GM19043 (cell line): ENCODE measurements at regions not wholly inside any gene's neighbourhood (a gene's known extent, or its start where the extent isn't known, plus 50 kb on each side); places are given as distances from the start of the nearest gene placed in this dataset.

Experiments
- ATAC-seq: cut with Tn5 transposase; IDR thresholded peaks from one replicate; pipeline ENCODE4 v1.9.1; 2021; ENCODE audit warnings: low read depth; ENCODE audit not compliant: unreplicated experiment

DNA sequence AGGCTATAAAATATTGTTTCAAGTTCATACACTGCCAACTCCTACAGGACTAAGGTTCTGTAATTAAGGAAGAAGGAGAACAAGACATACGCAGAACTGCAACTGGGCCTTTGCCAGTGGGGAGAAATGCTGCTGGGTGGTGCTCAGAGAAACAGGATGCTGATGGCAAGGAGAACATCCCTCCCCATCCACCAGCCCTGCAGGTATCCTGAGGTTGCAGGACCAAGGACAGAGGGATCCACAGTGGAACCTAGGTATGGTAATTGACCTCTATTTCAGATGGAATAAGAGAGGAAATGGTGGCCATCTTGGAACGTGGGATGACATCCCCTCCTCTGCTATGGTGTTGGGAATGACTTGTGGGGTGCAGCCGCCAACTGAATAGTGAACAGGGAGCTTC lies 206.3 kb upstream of the S1PR3 start:
- ATAC-seq, result no peak

DNA sequence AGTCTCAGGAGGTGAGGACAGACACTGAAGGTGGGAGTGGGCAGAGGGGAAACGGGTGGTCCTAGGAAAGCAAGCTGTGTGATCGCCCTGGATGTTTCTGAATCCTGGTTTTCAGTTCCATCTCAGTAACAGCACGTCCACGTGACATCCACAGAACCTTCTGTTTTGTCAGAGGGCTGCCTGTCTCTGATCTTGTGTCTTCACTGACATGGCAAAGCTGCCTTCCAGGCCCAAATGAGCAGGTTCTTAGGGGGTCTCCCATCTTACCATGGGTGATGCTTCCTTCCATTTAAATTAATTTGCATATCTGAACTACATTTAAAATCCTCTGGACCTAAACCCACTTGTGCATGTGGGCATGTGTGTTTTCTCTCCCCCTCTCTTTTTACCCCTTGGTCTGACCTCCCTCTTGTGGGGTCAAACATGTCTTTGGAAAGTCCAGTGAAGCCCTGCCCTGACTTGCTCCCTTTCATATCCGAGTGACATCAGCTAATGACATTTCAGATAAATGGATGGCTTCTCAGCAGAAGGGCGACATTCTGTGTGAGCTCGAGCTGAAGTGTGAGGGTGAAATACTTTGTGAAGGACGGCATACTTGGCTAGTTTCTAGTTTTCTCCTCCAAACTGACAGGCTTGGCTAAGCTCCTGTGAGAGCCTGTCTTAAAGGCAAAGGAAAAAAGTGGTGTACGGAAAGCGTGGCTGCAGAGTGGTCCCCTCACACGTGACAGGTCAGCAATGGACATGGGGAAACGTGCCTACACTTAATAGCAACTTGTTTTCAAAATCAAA lies 204.8 kb upstream of the S1PR3 start:
- ATAC-seq, result no peak

DNA sequence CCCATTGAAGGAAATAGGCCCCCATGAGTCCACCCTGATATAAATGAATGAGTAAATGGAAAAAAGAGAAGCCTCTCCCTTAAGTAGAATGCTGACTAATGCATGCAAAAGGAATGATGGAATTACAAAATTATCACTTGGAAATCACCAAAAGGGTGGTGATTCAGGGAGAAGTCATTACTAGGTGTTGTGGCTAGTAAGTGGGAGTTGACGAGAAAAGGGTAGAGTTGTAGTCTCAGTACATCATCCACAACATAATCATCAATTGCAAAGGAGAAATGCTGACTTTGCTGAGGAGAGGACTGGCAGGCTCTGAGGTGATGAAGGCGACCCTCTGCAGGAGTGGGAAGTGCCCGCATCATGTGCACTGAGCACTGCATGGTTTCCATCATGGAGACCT lies 201.5 kb upstream of the S1PR3 start:
- no peak for ATAC-seq

DNA sequence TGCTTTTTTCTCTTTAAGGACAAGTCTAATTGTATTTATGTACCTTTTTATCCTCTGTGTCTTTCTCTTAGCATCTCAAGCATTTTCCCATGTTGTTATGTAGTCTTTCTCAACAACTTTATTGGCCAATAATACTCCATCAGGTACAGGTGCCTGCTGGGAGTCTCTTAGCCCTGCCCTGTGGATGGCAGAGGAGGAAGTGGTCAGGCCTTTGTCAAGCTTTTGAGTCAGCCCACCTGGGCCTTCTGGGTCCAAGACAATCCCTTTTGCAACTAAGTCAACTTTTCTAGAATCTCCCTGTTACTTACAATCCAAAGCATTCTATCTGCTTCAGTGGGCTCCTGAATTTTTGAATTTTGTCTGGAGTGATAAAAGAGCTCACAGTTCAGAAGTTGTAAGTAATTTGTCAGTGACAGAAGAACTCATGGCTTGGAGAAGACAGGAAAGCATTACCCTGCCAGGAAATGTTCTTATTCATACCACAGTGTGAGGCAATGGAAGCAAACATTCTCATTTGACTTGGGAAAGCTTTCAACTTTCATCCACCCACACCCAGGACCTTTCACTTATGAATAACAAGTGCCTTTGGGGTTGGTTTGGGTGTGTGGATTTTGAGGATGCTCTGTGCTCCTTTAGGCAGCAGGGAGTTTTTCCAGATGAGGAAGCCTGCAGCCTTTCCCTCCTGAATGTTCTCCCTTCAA lies 200.0 kb upstream of the S1PR3 start:
- no peak for ATAC-seq

DNA sequence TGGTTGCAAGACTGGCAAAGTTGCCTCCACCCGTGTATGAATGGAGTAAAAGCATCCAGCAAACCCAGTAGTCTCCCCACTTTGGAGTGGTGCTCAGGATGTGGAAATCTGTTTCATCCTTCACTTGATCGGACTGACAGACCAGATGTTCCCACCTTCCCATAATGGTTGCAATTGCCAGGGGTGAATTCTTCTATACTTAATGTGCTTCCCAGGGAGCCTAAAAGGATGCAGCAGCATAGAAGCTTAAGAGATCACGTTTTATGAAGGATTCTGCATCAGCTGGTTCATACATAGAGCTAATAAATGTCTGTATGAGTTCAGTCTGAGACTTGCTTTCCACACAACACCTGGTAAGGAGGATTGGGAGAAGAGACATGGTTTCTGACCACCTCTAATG lies 198.8 kb upstream of the S1PR3 start:
- no peak for ATAC-seq

DNA sequence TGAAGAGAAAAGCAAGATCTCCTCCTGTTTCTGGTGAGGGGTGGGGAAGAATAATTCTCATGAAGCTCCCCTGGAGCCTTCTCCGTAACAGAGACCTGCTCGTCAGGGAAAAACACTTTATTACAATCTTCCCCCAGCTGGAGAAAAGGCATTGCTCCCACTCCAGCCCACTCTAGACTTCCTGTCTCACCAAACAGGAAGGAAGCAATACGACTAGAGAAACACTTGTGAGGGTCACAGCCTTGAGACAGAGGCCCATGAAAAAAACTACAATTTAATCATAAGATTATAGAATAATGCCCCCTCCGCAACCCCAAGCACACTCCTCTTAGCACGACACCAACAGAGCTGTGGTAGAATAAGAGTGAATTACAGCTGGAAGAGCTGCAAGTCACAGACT lies 197.2 kb upstream of the S1PR3 start:
- no peak for ATAC-seq

- ATAC-seq, result no peak
Measured at GRCh38 chr9:88796947-88797346, 194.3 kb upstream of the S1PR3 start.

DNA sequence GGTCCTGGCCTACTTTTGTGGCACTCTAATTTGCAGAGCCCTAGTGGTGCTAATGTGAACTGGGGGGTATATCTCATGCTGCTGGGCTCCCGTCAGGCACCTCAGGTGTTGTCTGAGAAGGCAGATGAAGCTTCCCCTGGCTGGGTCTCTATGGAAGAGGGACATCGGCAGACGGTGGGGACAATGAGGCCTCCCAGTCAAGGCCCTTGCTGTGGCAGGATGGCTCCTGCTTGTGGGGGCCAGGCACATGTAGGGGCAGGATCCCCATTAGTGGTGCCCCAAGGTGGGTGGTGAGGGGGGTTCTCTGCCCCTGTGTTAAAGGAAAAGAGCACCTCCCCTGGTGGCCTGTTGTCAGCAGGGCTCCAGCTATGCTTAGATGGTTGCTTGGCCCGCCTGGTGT lies 192.8 kb upstream of the S1PR3 start:
- ATAC-seq, result no peak

DNA sequence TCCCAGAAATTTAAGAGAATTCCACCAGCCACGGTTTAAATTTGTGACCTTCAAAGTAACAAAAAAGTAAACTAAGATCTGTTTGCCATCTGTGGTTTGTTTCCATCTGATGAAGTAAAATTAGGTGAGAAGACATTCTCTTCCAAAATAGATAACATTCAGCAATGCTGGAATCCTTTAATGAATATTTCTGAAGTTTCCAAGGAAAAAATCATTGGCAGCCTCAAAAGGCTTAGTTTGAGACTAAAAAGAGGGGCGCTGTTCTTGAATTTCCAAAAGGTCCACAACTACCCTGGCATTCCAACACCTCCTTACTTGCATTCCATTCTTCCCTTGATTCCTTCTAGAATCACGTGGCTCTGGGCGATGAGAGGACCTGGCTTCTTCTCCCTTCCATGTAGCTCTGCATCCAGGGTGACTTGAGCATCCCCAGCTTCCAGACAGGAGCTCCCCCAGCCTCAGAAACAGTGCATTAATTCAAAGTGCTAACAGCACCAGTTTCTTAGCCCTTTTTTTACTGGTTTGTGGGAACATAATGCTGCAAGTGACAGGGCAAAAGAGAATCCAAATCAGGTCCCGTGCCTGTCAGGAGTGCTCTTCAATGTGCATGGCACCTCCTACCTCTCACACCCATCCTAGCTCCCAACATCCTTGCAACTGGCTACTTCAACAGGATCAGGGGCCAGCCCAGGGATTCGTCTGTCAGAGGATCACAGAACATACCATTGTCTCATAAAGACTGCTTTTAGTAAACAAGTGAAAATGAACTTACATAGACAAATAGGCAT lies 191.5 kb upstream of the S1PR3 start:
- ATAC-seq, result no peak

GRCh38 chr9:88800329-88800682 lies 191.0 kb upstream of the S1PR3 start:
- no peak for ATAC-seq

- no peak for ATAC-seq
Measured at GRCh38 chr9:88801214-88801796, 190.0 kb upstream of the S1PR3 start.

DNA sequence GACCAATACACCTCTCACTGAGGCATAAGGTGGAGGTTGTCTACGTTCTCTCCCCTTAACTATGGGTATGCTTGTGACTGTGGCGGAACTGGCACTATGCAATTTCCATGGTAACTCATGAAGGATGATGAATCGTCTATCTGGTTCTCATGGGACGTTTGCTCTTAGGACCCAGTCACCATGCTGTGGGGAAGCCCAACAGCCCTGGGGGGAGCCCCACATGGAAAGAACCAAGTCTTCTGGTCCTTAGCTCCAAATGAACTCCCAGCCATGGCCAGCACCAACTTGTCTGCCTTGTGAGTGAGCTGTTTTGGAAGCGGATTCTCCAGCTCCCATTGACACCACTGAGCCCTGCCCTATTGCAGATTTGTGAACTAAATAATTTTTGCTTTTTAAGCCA lies 188.7 kb upstream of the S1PR3 start:
- ATAC-seq, result no peak

DNA sequence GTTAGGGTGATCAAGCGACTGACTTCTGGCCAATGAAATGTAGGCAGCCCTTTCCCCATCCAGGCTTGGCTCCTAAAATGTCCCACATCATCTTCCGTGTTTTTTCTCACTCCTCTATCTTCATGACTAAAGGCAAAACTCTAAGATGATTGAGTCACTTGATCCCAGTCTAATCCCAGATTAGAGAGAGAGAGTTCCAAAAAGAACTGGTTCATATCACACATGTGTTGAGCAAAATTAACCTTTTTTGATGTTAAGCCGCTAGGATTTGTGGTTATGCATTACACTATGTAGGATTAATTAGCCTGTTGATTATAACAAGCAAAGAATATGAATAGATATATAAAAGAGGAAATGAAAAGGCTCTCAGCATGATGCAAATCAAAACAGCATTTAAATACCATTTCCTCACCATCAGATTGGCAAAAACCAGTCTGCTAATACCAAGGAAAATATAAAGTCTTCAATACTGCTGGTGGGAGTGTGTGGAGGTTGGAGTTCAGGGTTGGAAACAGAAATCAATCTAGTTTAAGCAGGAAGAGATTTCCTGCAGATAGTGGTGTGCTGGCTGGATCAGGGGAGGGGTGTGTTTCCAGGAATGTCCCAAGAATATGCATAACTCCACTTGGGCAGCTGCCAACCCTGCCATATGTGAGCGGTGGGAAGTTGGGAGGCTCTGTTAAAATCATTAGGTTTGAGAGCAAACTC lies 187.6 kb upstream of the S1PR3 start:
- no peak for ATAC-seq

DNA sequence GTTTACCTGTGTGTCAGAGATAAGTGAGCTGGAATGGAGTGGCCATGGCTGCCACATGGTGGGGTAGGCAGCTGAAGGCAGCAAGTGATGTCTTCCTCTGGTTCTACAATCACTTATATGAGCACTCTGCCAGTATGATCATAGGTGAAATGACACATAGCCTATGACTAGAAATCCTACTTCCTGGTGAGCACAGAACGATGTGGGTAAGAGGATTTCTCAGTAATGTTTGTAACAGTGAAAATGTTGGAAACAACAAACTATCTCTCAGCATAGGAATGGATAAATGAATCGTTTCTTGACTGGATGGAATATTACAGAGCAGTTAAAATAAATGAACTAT lies 187.0 kb upstream of the S1PR3 start:
- ATAC-seq, result no peak

- ATAC-seq, result no peak
Measured at GRCh38 chr9:88805217-88805943, 185.9 kb upstream of the S1PR3 start.

- no peak for ATAC-seq
Measured at GRCh38 chr9:88807426-88807825, 183.8 kb upstream of the S1PR3 start.

- ATAC-seq, result no peak
Measured at GRCh38 chr9:88808019-88808656, 183.1 kb upstream of the S1PR3 start.

GRCh38 chr9:88808761-88809354 lies 182.4 kb upstream of the S1PR3 start:
- ATAC-seq, result no peak
